Lung (tissue), 11 donors: ENCODE measurements at regions not wholly inside any gene's neighbourhood (a gene's known extent, or its start where the extent isn't known, plus 50 kb on each side); places are given as distances from the start of the nearest gene placed in this dataset.

Experiments
- ATAC-seq: fragments of 200-7000 bp; cut with Tn5 transposase; one replicate; pipeline ENCODE4 v1.9.1; 2020; ENCODE audit warnings: moderate number of reproducible peaks; ENCODE audit not compliant: insufficient read depth, low FRiP score
- DNase-seq, 3 donors: peaks; one replicate each; pipeline ENCODE4 v3.0.0-alpha.2; 2013 to 2017
- H3K27ac ChIP-seq, 2 donors: one replicate each; pipeline ENCODE4 v1.5.1; 2013; ENCODE audit warnings: mild to moderate bottlenecking in 2 of 2, moderate library complexity in 2 of 2, control low read depth in 1 of 2, inconsistent platforms in 1 of 2, low read depth in 1 of 2, low read length in 1 of 2
- H3K27me3 ChIP-seq, 3 donors: one replicate each; pipeline ENCODE4 v1.5.1; 2013; ENCODE audit warnings: low read length in 2 of 3; ENCODE audit not compliant: control insufficient read depth in 3 of 3, insufficient read depth in 3 of 3
- H3K36me3 ChIP-seq, 4 donors: one replicate each; pipeline ENCODE4 v1.5.1; 2013; ENCODE audit warnings: low read length in 4 of 4, mild to moderate bottlenecking in 1 of 4, moderate library complexity in 1 of 4; ENCODE audit not compliant: control insufficient read depth in 4 of 4, insufficient read depth in 4 of 4
- H3K4me1 ChIP-seq, 5 donors: one replicate each; pipeline ENCODE4 v1.5.1; 2013; ENCODE audit warnings: low read length in 5 of 5, mild to moderate bottlenecking in 2 of 5, moderate library complexity in 1 of 5; ENCODE audit not compliant: control insufficient read depth in 5 of 5, insufficient read depth in 5 of 5
- H3K4me3 ChIP-seq: one replicate; pipeline ENCODE4 v1.5.1; 2013; ENCODE audit warnings: mild to moderate bottlenecking, control low read depth, moderate library complexity
- H3K9ac ChIP-seq, 2 donors: one replicate each; pipeline ENCODE4 v1.5.1; 2013; ENCODE audit warnings: low read length in 2 of 2, control low read depth in 1 of 2; ENCODE audit not compliant: insufficient read depth in 1 of 2
- H3K9me3 ChIP-seq, 4 donors: one replicate each; pipeline ENCODE4 v1.5.1; 2013; ENCODE audit warnings: low read length in 3 of 4, mild to moderate bottlenecking in 1 of 4, moderate library complexity in 1 of 4; ENCODE audit not compliant: control insufficient read depth in 4 of 4, insufficient read depth in 3 of 4
- WGBS, 2 donors: extraction: QIAGEN DNeasy Blood & Tissue Kit; methylation state at CpG; one replicate each; pipeline ENCODE4 v1.1.7; 2013; 5-methylcytosine and 5-hydroxymethylcytosine counted together
- TF ChIP-seq, protein P1 (sequence below): IDR thresholded peaks from 2 replicates; pipeline ENCODE4 v1.5.1; 2012; ENCODE audit warnings: mild to moderate bottlenecking; ENCODE audit errors: control extremely low read depth, extremely low read depth
- donor health status: control.
- donor health status: control.
- donor health status: Bipolar disorder and iron deficiency.
- donor health status: healthy.
- donor health status: DM: yes; HTN: yes; CAD: no.

DNA sequence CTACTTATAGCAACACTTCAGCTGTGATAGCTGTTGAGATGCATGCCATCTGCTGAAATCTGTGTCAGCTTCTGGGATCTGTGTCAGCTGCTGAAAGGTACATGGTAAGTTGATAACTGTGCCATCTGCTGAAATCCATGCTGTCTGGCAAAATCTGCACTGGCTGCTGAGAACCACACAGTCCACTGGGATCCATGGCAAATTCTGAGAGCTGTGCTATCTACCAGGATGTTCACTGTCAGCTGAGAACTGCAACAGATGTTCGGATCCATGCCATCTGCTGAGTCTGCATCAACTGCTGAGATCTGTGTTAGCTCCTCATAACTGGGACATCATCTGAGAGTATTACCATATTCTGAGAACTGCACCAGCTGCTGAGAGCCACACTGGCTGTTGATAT lies 430.5 kb upstream of the POU3F4 start:
- WGBS, 2 donors = 63 to 73% methylated on average over 1 of the region's 1 CpG
- H3K9ac ChIP-seq = no peak overlapping the region
- DNase-seq = no peak
- TF ChIP-seq, protein P1, sequence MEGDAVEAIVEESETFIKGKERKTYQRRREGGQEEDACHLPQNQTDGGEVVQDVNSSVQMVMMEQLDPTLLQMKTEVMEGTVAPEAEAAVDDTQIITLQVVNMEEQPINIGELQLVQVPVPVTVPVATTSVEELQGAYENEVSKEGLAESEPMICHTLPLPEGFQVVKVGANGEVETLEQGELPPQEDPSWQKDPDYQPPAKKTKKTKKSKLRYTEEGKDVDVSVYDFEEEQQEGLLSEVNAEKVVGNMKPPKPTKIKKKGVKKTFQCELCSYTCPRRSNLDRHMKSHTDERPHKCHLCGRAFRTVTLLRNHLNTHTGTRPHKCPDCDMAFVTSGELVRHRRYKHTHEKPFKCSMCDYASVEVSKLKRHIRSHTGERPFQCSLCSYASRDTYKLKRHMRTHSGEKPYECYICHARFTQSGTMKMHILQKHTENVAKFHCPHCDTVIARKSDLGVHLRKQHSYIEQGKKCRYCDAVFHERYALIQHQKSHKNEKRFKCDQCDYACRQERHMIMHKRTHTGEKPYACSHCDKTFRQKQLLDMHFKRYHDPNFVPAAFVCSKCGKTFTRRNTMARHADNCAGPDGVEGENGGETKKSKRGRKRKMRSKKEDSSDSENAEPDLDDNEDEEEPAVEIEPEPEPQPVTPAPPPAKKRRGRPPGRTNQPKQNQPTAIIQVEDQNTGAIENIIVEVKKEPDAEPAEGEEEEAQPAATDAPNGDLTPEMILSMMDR = no peak
- no peaks in the 10 kb centered on the region for H3K27me3 ChIP-seq
- no peak overlapping the region for H3K4me3 ChIP-seq
- H3K4me1 ChIP-seq = no peaks in the 10 kb centered on the region
- peaks cover 0 to 3% (median under 1%) of the 10 kb centered on the region in 4 donors for H3K9me3 ChIP-seq
- no peak overlapping the region for H3K27ac ChIP-seq
- no peaks in the 10 kb centered on the region for H3K36me3 ChIP-seq
- ATAC-seq = no peak

DNA sequence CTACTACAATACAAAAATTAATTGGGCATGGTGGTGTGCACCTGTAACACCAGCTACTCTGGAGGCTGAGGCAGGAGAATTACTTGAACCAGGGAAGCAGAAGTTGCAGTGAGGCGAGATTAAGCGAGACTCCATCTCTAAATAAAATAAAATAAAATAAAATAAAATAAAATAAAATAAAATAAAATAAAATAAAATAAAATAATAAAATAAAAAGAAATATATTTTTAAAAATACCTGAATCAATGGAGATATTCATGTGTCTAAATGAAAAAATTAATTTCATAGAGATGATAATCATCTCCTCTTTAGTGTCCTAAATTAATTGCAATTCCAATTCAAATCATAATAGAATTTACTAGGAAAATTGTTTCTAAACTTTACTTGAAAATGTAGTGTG lies 406.1 kb upstream of the POU3F4 start:
- H3K4me3 ChIP-seq = no peak overlapping the region
- H3K36me3 ChIP-seq = no peaks in the 10 kb centered on the region
- no peaks in the 10 kb centered on the region for H3K4me1 ChIP-seq
- no peaks in the 10 kb centered on the region for H3K27me3 ChIP-seq
- WGBS, 2 donors = 85 to 100% methylated on average over 2 of the region's 2 CpGs
- TF ChIP-seq, protein P1 = no peak
- no peaks in the 10 kb centered on the region for H3K9me3 ChIP-seq
- H3K27ac ChIP-seq = no peak overlapping the region
- DNase-seq (no peak), ATAC-seq (no peak)
- H3K9ac ChIP-seq = no peak overlapping the region

DNA sequence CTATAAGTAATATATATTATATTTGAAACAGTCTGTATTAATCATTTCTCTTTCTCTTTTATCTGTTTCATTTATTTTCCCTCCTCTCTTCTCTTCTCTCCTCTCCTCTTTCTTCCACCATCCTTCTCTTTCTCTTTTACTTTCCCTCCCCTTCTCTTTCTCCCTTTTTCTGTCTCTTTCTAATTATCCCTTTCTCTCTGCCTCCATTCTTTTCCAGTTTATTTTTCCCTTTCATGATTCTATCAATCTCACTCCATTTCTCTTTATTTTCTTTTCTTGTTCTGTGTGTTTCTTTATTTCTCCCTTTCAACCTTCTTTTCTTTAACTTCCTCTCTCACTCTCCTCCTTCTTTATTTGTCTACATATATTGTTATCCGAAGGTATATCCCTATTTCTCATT lies 399.8 kb upstream of the POU3F4 start:
- TF ChIP-seq, protein P1 = no peak
- Histone ChIP-seq H3K36me3 (no peaks in the 10 kb centered on the region), H3K27me3 (no peaks in the 10 kb centered on the region), H3K4me3 (no peak overlapping the region), H3K9me3 (no peaks in the 10 kb centered on the region), H3K9ac (no peak overlapping the region), H3K27ac (no peak overlapping the region), H3K4me1 (no peaks in the 10 kb centered on the region)
- WGBS, 2 donors = 71 to 90% methylated on average over 1 of the region's 1 CpG
- ATAC-seq (no peak), DNase-seq (no peak)

DNA sequence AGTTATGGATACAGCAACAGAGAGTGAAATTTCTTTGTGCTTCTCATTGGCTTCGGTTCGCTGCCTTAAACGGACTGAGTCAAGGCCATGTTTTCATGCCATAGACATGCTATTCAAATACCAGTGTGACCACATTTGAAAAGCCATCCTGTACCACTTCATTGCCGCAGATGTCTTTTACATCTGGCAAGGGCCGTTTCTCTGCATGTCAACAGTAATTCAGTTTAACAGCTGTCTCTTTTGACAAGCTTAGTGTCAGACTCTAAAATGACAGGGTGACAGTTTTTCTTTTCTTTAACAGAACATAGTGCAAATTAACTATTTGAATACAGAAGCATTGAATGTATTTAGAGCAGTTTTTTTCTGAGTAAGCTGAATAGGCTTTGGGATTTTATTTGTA lies 362.2 kb upstream of the POU3F4 start:
- Histone ChIP-seq H3K9ac (no peak overlapping the region), H3K36me3 (no peaks in the 10 kb centered on the region), H3K9me3 (no peaks in the 10 kb centered on the region), H3K27ac (no peak overlapping the region), H3K4me3 (no peak overlapping the region), H3K27me3 (peaks cover 0 to 3% (median 2%) of the 10 kb centered on the region in 3 donors), H3K4me1 (no peaks in the 10 kb centered on the region)
- no peak for DNase-seq
- TF ChIP-seq, protein P1 = no peak
- no peak for ATAC-seq
- WGBS, 2 donors = 60 to 71% methylated on average over 5 of the region's 5 CpGs
